Testis (tissue), 2 donors: ENCODE measurements at regions not wholly inside any gene's neighbourhood (a gene's known extent, or its start where the extent isn't known, plus 50 kb on each side); places are given as distances from the start of the nearest gene placed in this dataset.

Experiments
- CTCF ChIP-seq, 3 experiments: fragments of 450-650 bp in 2 of 3; fragments of 200-600 bp in 1 of 3; sonication (generic) in 1 of 3; IDR thresholded peaks; one replicate each; pipeline ENCODE4 v1.5.1; 2016 to 2019; ENCODE audit warnings: antibody characterized with exemption in 3 of 3, mild to moderate bottlenecking in 2 of 3, moderate library complexity in 1 of 3
- POLR2A ChIP-seq: fragments of 450-650 bp; IDR thresholded peaks from one replicate; pipeline ENCODE4 v1.6.1; 2017; ENCODE audit warnings: antibody characterized with exemption, mild to moderate bottlenecking, moderate library complexity

- TF ChIP-seq CTCF (IDR thresholded peaks at IDR 0.05) (no peak), POLR2A (no peak)
Measured at GRCh38 chr14:42078345-42078744, 471.7 kb downstream of the LRFN5 start.
